ENCODE measurements at regions not wholly inside any gene's neighbourhood (a gene's known extent, or its start where the extent isn't known, plus 50 kb on each side); places are given as distances from the start of the nearest gene placed in this dataset.

GRCh38 chr17:77867976-77868713 is 90.4 kb upstream of the TNRC6C start:
- no peak for DNase-seq

DNA sequence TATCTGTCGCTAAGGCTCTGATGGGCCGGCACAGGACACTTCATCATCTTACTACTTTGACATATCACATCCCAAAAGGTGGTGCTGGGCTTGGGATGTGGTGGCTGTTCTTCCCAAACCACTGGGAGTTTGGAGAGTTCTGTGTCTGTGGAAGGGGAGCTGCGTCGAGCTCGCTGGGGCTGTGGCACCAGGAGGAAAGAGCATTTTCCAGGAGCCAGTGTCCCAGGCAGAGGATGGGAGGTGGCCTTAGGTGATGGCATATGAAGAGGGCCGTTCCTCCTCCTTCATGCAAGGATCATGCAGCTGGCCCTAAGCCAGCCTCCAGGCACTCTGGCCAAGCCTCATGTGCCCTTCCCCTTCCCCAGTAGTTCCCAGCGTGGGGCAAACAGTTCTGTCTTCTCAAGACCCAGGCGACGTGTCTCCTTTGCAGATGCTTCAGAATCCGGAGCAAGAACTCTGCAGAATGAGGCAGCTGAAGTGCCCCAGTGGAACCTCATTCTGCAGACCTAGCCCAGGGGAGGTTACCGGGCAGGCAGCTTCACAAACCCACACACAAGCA is 89.4 kb upstream of the TNRC6C start:
- no peak for DNase-seq

- no peak for DNase-seq
Measured at GRCh38 chr17:77869665-77870132, 88.8 kb upstream of the TNRC6C start.

- DNase-seq: no peak
Measured at GRCh38 chr17:77872199-77872598, 86.3 kb upstream of the TNRC6C start.

DNA sequence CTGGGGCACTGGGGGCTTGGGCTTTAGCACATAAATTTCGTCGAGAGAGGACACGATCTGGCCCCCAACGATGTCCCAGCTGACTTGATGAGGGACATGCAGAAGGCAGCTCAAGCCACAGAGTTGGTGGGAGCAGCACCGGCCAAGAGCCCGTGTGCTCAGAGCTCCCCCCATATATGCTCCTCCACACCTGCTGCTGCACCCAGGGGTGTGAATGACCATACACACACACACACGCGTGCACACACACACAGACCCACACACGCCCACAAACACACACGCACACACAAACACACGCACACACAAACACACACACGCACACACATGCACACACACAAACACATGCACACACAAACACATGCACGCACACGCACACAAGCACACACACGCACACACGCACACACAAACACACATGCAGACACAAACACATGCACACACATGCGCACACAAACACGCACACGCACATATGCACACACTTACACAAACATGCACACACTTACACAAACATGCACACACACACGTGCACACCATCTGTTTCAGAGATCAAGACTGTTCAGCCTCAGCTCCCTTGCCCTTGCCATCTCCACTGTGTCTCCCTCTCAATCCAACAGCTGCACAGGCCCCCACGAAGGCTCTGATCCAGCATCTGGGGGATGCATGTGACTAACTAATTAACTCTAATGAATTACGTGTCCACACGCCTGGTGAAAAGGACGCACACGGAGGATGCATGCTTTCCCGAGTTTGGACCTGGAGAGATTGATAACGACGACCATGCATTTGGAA is 85.6 kb upstream of the TNRC6C start:
- DNase-seq: no peak

GRCh38 chr17:77873500-77874302 is 84.8 kb upstream of the TNRC6C start:
- no peak for DNase-seq

DNA sequence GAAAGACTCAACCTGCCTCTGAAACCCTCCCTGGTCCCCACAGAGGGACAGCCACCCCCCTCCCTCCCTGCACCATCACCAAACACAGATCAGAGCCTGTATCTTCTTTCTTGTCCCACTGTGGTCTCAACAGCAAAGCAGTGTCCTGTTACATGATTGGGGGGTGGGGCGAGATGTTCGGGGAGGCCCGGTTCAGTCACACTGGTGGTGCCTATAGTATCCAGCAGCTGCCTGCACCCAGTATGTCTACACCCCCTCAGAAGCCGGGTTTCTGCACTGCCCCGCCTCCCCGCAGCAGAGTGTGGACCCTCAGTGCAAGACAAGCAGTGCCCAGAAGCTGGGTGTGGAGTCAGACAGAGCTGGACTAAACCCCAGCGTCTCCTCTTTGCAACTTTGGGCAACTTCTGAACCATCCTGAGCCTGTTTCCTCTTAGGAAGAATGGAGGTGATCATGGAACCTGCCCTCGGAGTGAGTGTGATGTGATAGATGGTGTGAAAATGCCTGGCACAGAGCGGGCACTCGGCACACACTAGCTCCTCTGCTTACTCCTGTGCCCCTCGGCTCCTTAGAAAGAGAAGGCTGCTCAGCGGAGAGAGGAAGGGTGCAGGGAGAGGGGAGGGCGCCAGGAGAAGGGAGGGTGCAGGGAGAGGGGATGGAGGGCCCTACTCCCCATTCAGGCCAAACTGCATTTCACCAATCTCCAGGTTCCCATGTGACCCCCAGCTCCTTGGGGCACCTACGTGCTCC is 84.0 kb upstream of the TNRC6C start:
- no peak for DNase-seq

GRCh38 chr17:77875051-77875780 is 83.3 kb upstream of the TNRC6C start:
- DNase-seq: no peak

- DNase-seq: peak; percentile 72
Measured at GRCh38 chr17:77875881-77876509, 82.5 kb upstream of the TNRC6C start.

GRCh38 chr17:77877036-77877435 is 81.5 kb upstream of the TNRC6C start:
- DNase-seq: no peak

GRCh38 chr17:77877646-77878355 is 80.7 kb upstream of the TNRC6C start:
- no peak for DNase-seq

DNA sequence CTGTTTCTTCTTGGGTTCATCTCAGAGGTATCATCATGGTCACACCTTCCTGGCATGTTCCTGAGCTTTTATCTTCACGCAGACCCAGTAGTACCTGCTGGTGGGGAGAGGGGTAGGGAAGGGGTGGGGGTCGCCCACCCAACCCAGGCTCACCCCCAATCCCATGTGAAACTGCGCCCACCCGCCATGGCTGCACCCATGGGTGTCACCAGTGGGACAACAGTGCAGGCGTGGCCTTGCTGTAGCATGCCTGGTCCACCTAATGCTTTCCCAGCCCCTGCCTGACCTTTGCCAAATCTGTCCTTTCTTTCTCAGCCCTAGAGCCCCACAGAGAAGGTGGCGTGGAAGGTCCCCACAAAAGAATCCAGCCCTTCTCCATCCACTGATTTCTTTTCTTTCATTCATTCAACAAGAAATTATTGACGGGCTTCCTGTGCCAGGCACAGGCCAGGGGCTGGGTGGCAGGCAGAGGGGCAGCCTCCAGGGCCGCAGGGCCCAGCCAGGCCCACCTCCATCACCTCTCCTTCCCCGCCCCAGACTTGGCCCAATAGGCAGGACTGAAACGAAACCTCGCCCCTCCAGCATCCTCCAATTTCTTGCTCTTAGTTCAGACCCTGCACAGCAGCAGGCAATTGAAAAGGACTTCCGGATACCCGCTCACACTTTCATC is 79.1 kb upstream of the TNRC6C start:
- DNase-seq: no peak

- DNase-seq: no peak
Measured at GRCh38 chr17:77879896-77880280, 78.6 kb upstream of the TNRC6C start.

DNA sequence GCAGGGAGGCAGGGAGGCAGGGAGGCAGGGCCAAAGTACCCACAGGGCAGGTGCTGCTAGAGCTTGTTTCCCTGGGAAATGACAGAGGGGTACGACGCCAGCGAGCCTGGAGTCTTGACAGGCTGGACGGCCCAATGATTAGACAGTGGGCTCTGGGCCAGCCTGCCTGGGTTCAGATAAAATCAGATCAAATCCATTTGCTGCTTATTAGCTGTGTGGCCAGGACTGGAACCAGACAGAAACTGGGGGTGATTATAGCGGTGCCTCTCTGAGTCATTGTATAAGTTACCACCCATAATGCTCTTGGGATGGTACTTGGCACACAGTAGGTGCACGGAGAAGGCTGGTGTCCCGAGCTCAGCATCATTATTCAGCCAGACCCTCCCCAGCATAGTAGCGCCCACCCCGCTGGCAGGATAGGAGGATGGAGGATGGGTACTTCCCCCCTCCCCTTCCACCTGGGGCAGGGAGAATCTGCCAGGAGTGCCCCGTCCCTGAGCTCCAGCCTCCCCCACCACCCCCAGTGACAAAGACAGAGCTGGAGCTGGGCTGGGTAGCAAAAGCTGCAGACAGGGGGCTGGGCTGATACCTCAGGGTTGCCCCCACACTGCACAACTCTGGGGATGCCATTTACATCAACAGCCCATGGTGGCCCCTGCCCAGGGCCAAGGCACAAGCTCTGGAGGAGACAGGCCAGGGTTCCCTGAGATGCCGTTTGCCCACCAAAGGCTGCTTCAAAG is 77.6 kb upstream of the TNRC6C start:
- peak; percentile 58 for DNase-seq

DNA sequence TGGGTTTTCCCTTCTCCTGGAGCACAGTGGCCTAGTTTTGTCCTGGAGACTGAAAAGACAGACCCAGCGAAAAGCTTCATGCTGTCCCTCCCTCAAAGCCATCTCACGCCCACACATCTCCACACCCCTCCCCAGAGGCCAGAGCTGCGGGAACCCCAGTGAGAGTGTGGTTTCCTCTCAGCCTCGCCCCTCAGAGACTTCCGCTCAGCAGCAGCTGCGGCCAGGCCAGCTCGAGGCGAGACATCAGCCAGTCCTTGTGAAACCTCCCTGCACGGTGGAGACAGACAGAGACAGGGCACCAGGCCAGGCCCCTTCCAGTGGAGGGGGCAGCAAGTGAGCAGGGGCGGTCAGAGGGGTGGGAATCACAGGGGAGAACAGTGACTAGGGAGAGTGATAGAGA is 77.0 kb upstream of the TNRC6C start:
- DNase-seq: peak; percentile 94

GRCh38 chr17:77882040-77882439 is 76.5 kb upstream of the TNRC6C start:
- no peak for DNase-seq

DNA sequence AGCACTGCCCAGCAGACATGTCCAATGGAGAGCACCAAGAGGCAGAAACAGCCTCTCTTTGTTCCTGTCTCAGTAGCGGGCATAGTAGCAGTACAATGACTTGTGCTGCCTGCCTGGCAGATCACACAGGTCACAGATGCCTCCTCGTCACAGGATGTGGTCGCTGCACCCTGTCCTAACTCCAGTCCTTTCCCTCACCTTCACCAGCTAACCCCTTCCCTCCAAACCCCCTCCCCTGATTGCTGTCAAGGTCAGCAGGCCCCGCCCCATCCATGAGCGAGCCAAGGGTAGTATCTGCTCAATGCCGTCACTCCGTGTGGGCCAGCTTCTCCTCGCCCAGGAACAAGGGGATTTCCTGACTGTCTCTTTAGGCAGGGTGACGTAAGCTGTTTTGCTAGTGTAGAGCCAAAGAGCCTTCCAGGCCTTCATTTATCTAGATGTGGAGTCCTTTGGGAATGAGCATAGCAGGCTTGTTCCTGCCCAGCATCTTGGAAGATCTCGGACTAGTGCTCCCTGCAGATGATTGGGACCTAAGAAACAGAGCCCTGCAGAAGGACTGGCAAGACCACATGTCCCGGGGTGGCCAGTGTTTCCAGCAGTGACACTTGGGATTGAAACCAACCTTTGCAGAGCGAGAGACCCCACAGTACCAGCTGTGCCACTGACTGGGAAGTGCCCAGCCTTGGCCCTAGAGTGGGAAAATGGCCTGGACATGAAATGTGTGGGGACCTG is 75.9 kb upstream of the TNRC6C start:
- DNase-seq: peak; percentile 84

- DNase-seq: no peak
Measured at GRCh38 chr17:77883213-77883650, 75.3 kb upstream of the TNRC6C start.
